GM21423 (cell line): ENCODE measurements at regions not wholly inside any gene's neighbourhood (a gene's known extent, or its start where the extent isn't known, plus 50 kb on each side); places are given as distances from the start of the nearest gene placed in this dataset.
"Not testable (repeated sequence)": the region's sequence is repeated elsewhere in the genome, so short reads cannot be mapped to it uniquely, and the experiment has no call there.

ENCODE experiments used
- ATAC-seq: cut with Tn5 transposase; IDR thresholded peaks from one replicate; pipeline ENCODE4 v1.9.1; 2021; ENCODE audit warnings: mild to moderate bottlenecking, moderate library complexity; ENCODE audit not compliant: unreplicated experiment

DNA sequence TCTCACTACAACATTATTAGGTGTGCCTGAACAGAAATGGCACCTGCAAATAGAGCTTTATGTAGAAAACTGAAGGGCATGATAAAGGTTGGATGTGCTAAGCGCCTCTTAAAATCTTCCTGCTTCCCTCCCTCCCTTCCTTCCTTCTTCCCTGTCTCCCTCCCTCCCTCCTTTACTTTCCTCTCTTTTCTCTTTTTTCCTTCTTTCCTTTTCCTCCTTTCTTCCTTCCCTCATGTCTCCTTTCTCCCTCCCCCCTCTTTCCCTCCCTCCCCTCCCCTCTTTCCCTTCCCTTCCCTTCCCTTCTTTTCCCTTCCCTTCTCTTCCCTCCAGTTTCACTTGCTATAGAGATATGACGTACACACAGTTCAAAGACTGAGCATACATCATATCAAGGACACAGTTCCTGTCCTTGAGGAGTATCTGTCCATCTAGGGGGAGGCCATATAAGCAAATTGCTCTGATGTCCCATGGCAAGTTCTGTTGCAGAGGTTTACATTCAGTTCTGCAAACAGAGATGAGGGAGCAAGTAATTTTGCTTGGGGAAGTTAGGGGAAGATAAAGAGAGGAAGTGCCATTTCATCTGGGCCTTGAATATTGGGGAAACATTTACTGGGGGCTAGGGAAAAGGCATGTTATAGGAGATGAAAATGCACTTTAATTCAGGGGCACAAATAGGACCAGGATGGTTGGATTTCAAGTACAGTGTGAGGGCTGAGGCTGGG lies 79.0 kb upstream of the EEF1E1 start:
- ATAC-seq: no peak

DNA sequence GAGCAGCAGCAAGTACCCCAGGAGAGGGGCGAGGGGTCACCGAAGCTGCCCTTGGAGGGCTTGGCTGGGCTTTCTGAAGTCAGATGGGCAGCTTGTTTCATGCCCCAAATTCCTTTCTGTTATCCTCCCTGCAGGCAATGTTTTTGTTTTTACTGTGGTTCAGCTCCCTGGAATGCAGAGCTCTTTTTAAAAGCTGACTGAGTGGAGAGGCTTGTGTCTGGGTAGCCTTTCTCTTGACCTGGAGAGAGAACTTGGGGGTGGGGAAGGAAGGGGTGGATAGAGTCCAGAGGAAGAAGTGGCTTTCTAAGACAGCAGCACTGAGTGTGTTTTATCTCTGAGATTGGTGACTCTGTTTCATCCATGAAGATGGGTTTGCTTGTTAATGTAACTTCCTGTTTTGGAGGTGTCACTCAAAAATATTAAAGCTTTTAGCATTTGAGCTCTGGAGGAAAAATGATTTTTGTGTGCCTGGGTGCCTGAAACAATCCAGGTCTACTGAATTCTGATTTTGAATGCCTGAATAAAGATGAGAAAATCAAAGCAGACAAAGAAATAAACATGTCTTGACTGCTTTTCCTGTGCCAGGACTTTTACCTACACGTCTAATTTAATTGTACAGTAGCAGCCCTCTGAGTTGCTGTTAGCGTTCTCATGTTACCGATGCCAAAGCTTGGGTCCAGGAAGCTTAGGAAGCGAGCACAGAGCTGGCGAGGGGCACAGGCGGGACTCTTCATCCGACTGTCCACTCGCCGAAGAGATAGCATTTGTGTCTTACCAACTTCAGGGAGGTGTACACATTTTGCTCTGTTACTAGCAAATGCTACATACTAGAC lies 78.2 kb upstream of the EEF1E1 start:
- ATAC-seq: no peak

DNA sequence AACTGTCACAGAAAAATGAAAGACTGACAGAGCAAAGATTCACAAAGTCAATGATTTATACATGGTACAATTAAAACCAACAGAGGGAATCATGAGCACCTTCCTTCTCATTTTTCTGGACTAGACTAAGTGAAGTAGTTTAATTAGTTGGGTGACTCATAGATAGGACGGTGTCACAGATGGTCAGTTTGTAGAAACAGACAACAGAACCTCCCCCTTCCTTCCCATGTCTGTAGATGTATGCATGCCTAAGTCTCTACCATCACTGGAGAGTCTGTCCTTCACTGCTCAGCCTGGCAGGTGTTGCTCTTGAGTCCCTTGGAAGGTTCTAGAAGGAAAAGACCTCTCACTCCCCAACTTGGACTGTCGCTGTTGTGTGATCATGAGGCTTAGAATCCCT lies 75.4 kb upstream of the EEF1E1 start:
- ATAC-seq: no peak

DNA sequence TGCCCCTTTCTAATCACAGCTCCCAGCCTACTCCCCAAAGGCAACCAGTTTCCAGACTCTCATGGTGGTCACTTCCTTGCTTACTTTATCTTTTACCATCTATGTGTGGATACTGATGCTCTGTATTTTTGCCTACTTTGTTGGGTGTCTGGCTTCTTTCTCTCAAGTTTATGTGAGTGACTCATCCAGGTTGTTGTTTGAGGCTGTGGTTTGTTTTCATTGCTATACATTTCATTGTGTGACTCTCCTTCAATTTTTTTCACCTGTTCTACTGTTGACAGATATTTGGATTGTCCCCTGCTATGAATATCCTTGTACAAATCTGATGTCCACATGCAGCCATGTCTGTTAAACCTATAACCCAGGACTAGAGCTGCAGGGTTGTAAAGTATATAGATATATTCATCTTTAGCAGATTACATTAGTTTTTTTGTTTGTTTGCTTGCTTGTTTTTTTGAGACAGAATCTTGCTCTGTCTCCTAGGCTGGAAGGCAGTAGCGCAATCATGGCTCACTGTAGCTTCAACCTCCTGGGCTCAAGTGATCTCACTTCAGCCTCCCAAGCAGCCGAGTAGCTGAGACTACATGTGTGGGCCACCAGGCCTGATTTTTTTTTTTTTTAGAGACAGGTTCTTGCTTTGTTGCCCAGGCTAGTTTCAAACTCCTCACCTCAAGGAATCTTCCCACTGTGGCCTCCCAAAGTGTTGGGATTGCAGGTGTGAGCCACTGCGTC lies 72.9 kb upstream of the EEF1E1 start:
- ATAC-seq: no peak

DNA sequence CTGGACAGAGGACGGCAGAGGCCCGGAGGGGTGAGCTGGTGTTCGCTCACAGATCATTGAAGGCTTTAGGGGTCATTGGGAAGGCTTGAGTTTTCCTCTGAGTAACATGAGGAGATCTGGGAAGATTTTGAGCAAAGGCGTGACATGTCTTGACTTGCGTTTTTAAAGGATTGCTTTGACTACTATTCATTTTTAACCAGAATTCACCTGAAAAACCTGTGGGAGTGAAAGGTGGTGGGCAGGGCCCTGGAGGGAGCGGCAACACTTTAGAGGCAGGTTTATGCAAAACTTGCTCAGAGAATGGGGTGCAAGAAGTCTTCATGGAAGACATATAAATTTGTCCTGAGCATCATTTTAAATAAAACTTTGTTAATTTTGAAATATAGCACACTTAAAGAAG lies 72.2 kb upstream of the EEF1E1 start:
- ATAC-seq: no peak

DNA sequence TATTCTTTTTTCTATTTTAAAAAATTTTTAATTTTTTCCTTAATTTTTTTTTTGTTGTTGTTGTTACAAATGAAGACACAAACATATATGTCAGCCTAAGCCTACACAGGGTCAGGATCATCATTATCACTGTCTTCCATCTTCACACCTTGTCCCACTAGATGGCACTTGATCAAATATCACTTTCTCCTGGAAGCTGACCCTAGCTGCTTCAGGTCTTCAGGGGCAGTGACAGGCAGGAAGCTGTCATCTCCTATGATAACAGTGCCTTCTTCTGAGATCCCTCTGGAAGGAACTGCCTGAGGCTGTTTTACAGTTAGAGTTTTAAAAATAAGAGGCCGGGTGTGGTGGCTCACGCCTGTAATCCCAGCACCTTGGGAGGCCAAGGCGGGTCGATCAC lies 70.2 kb upstream of the EEF1E1 start:
- no peak for ATAC-seq

DNA sequence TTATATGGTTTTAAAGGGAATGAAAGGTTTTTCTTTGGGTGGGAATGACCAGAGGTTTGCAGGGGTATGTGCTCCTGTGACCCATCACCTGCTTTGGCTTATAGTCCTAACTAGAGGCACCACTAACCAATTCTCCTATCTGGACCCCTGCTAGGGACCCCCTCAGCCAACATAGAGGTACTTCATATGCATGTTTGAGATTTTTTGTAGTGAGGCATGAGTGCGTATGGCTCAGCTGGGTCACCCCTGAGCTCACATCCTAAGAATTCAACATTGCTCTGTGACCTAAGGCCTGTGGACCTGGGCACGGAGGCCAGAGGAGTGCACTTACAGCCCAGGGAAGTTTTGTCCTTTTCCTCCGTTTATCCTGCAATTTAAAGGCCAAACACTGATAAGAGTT lies 68.4 kb upstream of the EEF1E1 start:
- ATAC-seq: no peak

DNA sequence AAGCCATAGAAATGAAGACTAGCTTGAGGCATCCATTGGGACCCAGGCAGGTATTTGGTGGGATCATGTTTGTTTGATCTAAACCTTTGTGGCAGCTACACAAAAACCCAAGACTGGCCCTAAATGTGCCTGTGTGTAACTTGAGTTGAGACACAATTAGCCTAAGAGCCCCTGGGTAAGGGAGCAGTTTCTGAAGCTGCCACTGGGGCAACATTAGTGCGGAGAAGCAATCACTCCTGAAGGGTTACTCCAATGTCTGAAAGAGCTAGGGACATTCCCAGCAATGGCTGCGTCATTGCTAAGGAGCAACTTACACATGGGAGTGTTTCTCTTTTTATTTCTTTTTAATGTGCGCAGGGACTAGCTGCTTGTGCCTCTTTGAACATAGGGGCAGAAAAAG lies 67.9 kb upstream of the EEF1E1 start:
- ATAC-seq: no peak

DNA sequence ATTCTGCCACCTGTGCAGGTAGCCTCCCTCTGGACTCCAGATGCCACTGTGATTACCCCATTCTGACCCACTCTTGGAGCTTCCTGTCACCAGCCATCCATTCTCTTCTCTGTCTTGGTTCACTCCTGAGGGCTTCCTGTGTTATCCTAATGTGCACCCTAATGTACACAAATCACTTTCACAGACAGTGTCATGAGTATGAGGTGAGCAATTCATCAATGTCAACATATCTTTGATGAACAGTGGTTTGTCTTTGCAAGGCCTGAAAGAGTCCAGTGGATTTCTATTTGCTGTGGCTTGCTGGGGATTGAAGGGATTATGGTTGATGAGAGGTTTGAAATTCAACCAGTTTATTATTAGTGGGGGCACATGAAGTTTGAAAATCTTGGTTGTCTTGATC lies 63.8 kb upstream of the EEF1E1 start:
- ATAC-seq: no peak

DNA sequence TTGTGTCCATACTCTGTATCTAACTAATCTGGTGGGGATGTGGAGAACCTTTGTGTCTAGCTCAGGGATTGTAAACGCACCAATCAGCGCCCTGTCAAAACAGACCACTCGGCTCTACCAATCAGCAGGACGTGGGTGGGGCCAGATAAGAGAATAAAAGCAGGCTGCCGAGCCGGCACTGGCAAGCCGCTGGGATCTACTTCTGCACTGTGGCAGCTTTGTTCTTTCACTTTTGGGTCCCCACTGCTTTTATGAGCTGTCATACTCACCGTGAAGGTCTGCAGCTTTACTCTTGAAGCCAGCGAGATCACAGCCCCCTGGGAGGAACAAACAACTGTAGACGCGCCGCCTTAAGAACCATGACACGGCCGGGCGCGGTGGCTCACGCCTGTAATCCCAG lies 62.7 kb upstream of the EEF1E1 start:
- not testable (repeated sequence) for ATAC-seq

DNA sequence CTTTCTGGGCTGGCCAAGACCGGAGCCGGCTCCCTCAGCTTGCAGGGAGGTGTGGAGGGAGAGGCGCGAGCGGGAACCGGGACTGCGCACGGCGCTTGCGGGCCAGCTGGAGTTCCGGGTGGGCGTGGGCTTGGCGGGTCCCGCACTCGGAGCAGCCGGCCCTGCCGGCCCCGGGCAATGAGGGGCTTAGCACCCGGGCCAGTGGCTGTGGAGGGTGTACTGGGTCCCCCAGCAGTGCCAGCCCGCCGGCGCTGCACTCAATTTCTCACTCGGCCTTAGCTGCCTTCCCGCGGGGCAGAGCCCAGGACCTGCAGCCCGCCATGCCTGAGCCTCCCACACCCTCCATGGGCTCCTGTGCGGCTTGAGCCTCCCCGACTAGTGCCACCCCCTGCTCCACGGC lies 61.9 kb upstream of the EEF1E1 start:
- ATAC-seq: not testable (repeated sequence)

DNA sequence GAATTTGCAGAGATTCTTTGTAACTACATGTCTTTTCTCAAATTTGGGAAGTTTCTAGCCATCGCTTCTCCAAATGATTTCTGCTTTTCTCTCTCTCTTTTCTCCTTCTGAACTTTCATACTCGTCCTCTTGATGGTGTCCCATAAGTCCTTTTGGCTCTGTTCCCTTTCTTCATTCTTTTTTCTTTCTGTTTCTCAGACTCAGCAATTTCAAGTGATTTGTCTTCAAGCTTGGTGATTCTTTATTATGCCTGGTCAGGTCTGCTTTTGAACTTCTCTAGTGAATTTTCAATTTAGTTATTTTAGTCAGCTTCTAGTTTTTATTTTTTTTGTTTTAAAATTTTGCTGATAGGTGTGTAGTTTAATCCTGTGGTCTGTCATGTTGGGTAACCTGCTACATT lies 57.6 kb upstream of the EEF1E1 start:
- ATAC-seq: no peak

DNA sequence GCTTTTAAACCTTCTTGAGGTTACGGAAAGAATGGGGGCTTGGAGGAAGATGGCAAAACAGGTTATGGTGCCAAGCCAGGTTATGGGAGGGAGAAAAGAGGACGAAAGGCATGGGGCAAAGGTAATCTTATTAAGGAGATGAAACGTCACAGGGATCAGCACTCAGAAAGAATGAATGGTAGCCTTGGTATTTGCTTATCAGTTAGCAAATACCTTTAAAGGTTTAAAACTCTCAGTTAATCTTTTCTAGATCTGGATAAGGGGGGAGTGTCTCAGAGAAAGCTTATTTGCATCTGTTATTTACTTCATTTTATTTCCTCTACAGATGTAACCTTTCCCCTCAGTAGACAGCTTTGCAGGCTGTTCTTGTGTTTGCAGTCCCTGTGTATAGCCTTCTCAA lies 55.5 kb upstream of the EEF1E1 start:
- ATAC-seq: no peak

DNA sequence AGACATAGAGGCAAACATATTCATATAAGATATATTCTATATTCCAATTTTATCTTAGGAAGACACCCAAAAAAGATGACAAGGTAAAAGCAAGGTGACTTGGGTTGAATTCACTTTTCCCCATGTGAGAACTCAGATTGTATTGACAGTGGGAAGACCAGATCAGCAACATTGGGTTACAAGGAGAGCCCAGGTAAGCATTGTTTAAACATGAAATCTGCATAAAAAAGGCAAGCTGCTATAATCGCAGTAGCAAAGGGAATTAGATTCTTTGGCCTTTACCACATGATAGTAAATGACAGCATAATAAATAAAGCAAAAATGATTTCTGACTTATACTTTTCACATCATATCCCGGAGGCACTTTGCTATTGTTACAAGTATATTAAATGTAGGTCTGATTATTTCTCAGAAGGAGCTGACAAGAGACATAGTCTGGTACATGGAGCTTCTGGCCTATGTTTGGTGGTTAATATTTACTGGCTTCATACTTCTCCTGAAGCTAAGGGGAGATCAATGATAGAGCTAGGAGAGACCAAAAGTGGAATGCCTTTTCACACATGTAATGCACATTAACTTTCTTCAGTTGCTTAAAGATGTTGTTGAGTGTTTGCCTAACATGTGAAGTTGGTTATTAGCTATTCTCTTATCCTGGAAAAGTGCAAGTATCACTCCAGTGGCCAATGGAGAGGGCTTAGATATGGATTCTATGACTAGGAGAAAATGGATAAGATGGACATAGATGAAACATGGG lies 53.1 kb upstream of the EEF1E1 start:
- ATAC-seq: no peak
